GM19043 (cell line): ENCODE measurements at regions not wholly inside any gene's neighbourhood (a gene's known extent, or its start where the extent isn't known, plus 50 kb on each side); places are given as distances from the start of the nearest gene placed in this dataset.

Source experiments
- ATAC-seq: cut with Tn5 transposase; IDR thresholded peaks from one replicate; pipeline ENCODE4 v1.9.1; 2021; ENCODE audit warnings: low read depth; ENCODE audit not compliant: unreplicated experiment

DNA sequence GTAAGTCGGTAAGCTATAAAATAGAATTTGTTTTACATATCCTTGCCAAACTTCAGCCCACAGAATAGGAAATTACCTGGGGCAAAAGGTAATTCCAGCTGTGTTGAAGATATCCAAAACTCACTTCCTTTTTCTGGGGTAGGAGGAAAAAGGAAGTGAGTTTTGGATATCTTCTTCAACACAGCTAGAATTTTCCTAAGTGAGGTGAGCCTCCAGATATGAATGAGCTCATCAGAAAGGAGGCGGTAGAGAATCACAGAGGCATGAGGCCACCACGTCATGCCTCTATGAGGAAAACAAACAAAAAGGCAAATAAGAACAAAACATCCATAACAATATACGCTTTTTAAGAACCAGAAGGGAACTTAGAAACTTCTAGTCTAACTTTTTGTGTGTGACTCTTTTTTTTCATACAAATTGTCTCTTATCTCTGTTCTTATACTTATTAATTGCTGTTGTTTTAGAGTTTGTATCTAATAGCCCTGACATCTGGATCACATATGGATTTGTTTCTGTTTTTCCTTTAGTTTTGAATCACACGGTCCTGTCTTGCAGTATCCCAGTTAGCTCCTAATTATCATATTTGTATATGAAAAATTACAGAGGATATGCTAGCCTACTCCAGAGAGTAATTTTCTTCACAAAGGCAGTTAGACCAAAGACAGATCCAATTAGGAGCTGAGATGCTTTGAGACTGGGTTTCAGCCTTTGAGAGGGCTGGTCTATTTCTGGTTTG, 104.5 kb downstream of the RBM43 start:
- ATAC-seq: no peak

DNA sequence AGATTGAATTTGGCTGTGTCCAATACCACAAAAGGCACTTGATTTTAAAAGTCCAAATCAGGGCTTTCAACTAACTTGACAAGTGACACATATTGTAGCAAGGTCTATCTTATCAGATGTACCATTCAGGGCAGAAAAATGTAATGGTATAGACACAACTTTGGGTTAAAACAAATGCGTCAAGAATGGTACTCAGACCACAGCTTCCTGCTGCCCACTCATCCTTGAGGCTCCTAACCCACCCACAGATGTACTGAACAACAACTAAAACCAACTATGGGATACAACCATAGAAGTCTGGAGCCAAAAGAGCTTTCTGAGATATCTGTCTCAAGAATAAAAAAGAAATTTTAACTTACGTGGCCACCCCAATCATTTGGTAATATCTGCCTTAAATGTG, 105.2 kb downstream of the RBM43 start:
- no peak for ATAC-seq

DNA sequence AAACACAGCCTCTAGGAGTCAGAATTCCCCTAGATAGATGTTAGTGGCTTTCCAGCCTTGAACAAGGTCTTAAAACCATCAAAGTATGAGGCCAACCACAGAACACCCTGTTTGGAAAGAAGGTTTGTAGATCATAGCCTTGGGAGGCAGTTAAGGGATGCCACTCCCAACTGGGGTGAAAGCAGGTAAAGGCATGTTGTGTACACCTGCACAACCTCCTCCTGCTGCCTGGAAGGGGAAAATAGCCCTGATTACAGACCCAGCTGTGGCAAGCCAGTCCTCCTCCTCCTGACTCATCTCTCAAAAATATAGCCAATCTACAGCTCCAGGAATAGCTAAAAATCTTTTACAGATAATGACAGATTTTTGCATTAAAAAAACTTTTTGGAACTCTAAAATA, 108.1 kb downstream of the RBM43 start:
- ATAC-seq: no peak

DNA sequence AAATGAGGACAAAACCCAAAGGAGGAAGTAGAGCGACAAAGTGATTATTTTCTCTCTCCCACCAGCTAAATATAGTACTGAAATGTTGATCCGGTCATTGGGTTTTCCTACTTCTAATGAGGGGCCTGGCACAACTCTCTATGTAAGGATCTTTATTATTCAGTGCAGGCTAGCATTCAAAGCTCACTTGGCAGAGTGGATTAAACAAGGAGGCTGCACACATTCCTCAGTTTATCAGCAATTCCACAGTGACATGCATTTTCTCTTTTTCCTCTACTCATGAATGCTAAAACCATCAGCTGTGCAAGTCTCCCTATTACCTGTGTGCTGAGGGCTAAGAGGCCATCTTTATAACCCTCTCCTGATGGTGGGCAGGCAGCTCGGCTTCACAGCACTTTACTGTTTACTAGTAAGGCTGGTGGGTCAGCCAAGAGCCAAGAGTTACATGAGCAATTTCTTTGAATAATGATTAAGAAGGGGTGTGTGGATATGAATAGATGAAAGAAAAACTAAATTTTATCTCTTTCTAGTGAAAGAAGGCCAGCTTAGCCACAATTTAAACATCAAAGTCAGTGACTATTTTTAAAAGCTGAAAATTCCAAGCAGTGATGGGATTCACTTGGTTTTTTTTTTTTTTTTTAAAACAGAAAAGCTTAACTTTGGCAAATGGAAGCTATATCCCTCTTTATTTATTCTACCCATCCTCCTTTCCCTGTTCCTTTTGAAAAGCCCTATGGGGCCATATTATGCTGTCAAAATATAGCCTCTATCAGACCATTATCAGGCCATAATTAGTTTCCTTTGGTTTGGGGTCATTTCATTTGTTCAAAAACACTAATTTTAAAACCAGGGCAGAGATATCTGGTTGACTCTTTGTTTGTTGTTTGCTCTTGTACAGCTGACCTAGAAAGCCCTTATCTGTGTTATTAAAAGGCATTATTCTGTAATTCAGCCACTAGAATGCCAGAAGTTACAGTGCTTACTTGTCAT, 111.0 kb downstream of the RBM43 start:
- no peak for ATAC-seq

DNA sequence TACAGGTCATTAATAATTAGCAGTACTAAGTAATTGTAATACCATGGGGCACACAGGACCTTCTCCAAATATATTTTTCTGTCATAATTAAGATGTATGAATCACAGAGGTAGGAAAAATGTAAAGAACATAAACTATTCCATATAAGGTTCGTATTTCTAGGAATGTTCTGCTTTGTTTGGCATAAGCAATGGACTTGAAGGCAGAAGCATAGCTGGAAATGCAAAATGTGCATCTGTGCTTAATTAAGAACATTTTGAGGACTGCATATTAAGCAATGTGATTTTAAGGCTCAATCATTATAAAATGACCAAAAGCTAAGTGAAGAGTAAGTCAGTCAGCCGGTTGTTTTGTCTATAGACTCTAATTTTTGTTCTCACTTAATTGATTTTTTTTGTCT, 123.2 kb downstream of the RBM43 start:
- no peak for ATAC-seq

DNA sequence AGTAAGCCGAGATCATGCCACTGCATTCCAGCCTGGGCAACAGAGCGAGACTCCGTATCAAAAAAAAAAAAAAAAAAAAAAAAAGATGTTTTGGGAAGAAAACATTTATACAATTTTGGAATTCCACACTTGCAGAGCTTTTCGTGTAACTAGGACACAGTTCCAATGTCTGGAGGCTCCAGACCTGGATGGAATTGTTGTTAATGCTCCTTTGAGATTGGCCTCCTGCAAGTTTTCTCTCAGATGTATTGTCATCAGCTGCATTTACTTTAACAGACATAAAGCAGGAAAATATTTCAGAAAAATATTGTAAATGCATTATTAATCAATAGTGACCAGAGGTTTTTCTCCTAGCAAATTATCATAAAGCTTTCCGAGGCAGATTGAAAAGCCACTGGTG, 124.1 kb downstream of the RBM43 start:
- no peak for ATAC-seq

DNA sequence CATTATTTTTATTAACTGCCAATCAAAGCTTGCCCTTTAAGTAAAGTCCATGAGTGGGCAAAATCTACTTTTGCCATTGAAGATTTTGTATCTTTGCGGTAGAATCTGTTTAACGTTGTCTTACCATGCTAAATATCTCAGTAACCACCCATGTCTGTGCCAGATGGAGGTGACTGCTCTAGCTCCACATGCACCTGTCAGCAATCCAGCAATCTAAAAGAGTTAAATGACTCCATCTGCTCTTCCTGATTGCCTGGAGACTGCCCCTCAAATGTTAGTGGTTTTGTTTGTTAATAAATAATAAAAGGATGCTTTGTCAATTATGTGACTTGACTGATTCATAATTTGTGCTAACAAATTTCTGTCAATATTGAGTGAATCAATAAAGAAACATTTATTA, 141.7 kb downstream of the RBM43 start:
- ATAC-seq: no peak

DNA sequence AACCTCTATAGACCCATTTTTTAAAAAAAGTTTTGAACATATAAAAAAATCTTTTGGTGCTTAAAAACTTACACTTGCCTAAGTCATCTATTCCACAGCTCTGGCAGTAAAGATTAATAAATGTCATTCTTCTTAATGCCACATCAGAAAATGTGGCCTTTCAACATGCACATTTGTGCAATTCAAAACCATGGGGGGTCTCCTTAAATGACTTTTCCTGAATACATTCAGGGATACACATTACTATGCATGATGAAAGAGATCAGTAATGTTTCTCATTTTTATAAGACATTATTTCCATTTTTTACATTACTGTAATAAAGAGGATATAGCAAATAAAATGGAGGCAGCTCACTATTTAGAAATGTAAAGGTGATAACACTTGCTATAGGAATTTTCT, 142.3 kb downstream of the RBM43 start:
- no peak for ATAC-seq

DNA sequence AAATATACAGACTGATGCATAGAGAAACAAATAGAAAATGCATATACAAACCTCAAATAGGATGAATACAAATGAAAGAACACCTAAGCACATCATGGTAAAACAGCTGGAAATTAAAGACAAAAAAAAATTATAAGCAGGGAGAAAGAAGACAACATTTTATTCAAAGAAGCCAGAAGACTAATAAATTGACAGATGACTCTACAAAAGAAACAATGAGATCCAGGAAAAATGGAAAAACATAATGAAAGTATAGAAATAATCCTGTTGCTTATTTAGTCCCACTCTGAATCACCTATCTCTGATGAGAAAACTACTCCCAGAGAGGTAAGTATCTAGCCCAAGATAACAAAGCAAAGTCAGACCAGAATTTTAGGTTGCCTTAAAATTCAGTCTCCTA, 143.4 kb downstream of the RBM43 start:
- ATAC-seq: no peak

DNA sequence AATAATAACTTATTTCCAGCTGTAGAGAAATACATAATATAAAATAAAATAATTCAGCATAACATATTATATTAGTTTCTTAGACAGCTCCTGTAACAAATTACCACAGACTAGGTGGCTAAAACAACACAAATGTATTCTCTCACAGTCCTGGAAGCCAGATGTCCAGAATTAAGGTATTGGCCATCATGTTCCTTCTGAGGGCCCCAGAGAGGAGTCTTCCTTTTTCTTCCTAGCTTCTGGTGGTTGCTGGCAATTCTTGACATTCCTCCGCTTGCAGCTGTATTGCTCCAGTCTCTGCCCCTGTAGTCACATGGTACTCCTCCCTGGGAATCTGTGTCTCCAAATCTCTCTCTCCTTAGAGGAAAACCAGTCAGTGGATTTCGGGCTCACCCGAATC, 146.8 kb downstream of the RBM43 start:
- no peak for ATAC-seq

DNA sequence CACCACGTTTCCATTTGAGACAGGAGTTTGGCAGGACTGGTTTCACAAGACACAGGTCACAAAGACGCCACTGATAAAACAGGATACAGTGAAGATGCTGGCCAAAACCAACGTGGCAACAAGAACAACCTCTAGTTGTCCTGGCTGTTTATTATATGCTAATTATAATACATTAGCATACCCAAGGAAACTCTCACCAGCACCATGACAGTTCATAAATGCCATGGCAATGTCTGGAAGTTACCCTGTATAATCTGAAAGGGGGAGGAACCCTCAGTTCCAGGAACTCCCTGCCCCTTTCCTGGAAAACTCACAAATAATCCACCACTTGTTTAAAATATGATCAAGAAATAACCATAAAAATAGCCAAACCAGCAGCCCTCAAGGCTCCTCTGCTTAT, 148.3 kb downstream of the RBM43 start:
- no peak for ATAC-seq

DNA sequence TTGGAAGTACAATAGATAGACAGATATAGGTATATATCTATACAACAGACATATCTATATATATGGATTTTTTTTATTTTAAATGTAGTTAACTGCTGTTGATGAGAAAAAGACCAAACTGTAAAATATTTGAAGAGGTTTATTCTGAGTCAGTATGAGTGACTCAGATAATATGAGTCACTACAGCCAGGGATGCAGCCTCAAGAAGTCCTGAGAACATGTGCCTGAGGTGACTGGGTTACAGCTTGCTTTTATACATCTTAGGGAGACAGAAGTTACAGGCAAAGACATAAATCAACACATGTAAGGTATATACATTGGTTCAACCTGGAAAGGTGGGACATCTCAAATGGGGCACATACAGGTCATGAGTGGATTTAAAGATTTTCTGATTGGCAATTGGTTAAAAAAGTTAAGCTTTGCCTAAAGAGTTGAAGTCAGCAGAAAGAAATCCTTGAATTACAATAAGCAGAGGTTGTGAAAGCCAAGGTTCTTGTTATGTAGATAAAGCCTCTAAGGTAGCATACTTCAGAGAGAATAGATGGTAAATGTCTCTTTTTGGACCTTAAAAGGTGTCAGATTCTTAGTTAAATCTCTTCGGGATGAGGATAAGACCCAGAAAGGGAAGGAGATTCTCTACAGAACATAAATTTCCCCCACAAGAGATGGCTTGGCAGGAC, 149.9 kb downstream of the RBM43 start:
- no peak for ATAC-seq

DNA sequence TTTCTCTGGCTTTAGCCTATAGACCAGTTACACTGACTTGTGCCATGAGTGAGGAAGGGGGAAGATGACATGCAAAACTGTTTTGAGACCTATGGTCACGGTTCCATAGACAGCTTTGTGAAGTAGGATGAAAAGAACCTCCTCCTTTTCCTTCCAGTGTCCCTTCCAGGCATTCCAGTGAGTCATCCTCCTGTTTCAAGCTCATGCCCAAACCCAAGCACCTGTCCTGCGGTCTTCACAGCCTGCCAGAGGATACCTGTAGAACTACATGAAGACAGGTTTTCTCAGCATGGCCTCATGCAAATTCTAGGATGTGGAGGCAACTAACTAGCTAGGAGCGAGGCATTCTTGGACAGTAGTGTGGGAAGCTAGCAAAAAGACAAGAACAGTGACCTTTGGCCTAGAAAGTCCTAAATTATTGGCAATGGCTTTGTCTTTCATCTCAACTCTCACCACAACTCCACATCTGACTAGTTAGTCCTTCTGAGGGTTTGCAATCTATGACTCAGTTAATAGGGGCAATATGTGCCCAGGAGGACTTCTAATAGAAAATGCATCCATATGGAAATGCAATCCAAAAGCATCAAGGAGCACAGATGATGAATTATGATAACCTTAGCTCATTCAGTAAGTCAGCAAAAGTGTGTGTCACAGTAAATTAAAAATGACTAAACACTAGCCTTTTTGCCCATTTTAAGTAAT, 154.7 kb downstream of the RBM43 start:
- ATAC-seq: no peak

DNA sequence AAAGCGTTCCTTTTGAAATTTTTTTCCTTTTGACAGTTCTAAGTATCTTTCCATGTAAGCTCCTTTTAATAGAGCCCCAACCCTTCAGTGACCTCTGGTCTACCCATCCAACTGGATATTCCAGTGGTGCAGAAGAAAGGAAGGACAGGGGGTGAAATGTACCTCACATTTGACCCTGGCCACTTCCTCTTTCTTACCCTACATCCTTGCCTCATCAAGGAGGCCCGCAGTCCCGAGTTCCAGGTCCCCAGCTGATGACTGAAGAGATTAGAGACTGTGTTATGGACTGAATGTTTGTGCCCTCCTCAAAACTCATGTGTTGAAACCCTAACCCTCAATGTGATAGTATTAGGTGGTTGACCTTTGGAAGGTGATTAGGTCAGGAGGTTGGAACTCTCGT, 158.1 kb downstream of the RBM43 start:
- ATAC-seq: no peak

DNA sequence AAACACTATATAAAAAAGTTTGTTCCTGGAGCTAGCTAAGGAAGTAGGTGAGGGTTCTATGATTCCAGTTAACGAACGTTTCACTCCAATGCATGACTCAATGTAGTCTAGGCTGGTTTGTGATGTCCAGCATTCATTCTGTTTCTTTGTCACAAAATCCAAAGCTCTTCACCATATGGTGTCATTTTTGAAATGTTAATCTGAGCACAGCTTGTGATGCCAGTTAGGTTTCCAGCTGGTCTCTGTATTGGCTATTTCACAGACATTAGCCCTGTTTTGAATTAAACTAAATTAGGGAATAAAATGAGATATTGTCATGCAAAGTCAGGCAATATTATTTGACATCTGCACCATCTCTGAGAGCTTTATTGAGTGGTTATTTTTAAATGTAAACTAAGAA, 159.4 kb downstream of the RBM43 start:
- no peak for ATAC-seq

DNA sequence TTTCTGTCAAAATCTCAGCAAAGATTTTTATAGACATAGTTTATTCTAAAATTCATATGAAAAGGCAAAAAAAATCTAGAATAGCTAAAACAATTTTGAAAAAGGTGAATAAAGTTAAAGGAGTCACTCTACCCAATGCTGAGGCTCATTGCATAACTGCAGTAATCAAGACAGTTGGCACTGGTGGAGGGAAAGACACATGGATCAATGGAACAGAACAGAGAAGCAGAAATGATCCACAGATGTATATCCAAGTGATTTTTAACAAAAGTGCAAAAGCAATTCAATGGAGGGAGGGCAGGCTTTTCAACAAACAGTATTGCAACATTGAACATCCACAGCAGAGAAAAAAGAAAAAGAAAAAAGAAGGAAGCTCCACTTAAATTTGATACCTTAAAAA, 162.8 kb downstream of the RBM43 start:
- ATAC-seq: no peak

DNA sequence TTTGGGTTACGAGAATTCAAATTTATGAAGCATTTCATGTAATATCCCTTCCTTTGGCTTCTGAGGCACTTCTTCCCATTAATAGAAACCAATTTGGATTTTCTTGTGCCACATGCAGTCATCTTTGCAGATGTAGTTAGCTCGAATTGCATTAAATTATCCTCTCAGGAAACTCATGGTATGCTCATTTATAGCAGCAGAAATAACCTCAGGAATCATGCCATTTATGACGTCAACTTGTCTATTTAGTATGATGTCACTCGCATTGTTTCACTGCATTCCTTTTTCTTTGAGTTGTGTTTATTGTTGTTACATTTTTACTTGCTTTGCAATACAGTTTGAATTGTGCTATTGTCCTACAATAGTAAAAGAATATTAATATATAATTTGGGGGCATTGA, 163.8 kb downstream of the RBM43 start:
- ATAC-seq: no peak

DNA sequence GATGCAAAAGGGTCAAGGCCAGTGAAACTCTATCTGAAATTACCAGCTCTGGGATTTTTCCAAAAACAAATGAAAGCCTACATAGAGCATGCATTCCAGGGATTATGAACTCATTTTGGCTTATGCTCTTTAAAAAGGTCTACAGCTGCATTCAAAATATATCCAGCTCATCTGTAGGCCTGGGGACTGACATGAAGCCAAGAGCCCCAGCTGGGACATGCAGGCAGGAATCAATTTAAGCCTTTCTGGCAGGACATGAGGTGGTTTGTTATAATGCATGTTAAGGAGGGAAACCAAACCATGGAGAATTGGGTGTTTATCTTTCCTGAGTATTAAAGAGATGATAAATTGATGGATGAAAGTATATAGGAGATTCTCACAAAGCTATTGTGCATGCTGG, 164.5 kb downstream of the RBM43 start:
- no peak for ATAC-seq

DNA sequence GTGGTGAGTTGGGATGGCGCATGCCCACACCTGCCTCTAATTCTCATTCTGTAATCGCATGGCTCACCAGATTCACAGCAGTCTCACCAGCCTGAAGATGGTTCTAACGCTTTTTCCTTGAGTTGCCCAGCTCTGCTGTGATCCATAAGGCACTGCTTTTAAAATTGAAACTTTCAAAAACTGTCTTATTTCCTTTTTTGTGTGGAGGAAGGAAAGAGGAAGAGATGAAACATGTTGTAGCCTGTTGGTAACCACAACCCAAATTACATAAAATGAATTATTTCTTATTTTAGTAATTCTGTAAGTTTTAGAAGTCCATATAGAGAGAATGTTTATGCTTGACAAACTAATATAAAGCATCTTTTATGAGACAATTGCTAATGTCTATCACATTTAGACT, 165.4 kb downstream of the RBM43 start:
- ATAC-seq: no peak

DNA sequence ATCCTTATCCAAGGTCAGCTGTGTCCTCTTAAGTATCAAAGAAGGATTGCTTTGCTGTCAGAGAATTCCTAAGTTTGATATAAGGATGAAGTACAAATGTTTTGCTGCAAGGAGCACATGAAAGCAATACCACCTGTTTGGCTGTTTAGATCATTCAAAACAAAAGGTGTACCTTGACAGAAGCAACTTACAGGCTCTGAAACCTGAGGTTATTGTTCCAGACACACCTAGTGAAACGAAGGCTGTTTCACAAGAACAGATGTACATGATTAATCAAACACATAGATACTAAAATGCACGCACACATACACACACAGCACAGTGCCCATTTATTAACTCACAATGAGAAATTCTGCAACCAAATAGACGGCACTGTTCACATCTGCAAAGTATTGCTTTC, 166.2 kb downstream of the RBM43 start:
- no peak for ATAC-seq

DNA sequence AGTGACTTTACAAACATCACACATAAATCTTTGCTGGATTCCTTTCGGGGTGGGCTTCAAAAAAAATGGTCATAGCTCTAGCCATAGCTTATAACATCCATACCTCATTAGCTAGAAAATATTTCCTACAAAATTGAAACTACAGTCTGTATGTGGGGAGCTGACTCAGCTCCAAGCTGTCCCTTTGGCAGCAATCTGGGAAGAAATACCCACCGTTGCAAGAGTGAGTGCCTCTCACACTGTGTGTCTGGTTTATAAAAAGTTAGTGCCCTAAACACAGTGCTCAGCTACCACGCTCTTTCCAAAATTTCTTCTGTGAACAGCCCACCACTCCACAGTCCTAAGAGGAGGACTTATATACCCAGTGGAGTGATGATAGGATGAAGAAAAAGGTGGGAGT, 170.1 kb downstream of the RBM43 start:
- no peak for ATAC-seq
